HFFc6 (cell line): ENCODE measurements at regions not wholly inside any gene's neighbourhood (a gene's known extent, or its start where the extent isn't known, plus 50 kb on each side); places are given as distances from the start of the nearest gene placed in this dataset.

Experiments used
- DNase-seq: peaks from one replicate; pipeline ENCODE4 v3.0.0-alpha.2; 2018
- H3K27ac Mint-ChIP-seq: 2 replicates; pipeline ENCODE4 v1.8.0; 2020; ENCODE audit warnings: mild to moderate bottlenecking, mixed read lengths
- H3K27me3 Mint-ChIP-seq: 2 replicates; pipeline ENCODE4 v1.8.0; 2021; ENCODE audit warnings: mild to moderate bottlenecking, moderate library complexity, mixed read lengths; ENCODE audit not compliant: insufficient read depth
- H3K36me3 Mint-ChIP-seq: 2 replicates; pipeline ENCODE4 v1.8.0; 2021; ENCODE audit warnings: low read depth, mixed read lengths
- H3K4me1 Mint-ChIP-seq: 2 replicates; pipeline ENCODE4 v1.8.0; 2020; ENCODE audit warnings: low read depth, mixed read lengths
- H3K4me3 Mint-ChIP-seq: 2 replicates; pipeline ENCODE4 v1.8.0; 2020; ENCODE audit warnings: mild to moderate bottlenecking, moderate library complexity, mixed read lengths
- H3K9me3 Mint-ChIP-seq: 2 replicates; pipeline ENCODE4 v1.8.0; 2020; ENCODE audit warnings: mild to moderate bottlenecking, mixed read lengths
- TF ChIP-seq, protein P1 (sequence below): fragments of 200-600 bp; sonication (generic); IDR thresholded peaks from 2 replicates; pipeline ENCODE4 v1.5.0; 2021; ENCODE audit warnings: antibody characterized with exemption, mild to moderate bottlenecking

DNA sequence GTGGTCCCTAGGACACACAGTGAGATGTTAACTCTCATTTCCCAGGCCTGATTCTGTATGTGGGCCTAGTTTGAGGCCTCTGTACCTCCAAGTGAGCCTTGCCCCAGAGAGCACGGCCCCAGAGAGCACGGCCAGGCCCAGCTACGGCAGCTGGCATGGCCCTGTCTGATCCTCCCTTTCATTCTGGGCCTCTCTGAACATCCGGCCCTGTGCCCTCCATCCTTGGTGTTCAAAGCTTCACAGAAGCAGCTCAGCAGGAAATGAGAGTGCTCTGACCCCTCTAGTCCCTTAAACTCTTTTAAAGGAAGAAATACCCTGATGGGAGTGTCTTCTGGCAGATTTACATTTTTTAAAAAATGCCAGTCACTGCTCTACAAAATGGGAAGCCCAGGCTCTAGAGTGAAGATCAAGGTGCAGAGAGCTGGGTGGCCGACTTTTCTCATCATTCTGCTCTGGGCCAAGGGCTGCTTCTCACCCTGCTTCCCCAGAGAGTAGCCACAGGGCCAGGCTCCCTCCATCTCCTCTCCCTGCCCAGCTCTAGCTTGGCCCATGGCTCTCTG, 171.9 kb downstream of the RPS24 start:
- DNase-seq = no peak
- peaks cover 6% of the 10 kb centered on the region for H3K27me3 Mint-ChIP-seq
- H3K4me1 Mint-ChIP-seq = peaks cover 15% of the 10 kb centered on the region
- H3K9me3 Mint-ChIP-seq = no peaks in the 10 kb centered on the region
- TF ChIP-seq, protein P1, sequence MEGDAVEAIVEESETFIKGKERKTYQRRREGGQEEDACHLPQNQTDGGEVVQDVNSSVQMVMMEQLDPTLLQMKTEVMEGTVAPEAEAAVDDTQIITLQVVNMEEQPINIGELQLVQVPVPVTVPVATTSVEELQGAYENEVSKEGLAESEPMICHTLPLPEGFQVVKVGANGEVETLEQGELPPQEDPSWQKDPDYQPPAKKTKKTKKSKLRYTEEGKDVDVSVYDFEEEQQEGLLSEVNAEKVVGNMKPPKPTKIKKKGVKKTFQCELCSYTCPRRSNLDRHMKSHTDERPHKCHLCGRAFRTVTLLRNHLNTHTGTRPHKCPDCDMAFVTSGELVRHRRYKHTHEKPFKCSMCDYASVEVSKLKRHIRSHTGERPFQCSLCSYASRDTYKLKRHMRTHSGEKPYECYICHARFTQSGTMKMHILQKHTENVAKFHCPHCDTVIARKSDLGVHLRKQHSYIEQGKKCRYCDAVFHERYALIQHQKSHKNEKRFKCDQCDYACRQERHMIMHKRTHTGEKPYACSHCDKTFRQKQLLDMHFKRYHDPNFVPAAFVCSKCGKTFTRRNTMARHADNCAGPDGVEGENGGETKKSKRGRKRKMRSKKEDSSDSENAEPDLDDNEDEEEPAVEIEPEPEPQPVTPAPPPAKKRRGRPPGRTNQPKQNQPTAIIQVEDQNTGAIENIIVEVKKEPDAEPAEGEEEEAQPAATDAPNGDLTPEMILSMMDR = no peak
- no peak overlapping the region for H3K27ac Mint-ChIP-seq
- no peak overlapping the region for H3K4me3 Mint-ChIP-seq
- no peaks in the 10 kb centered on the region for H3K36me3 Mint-ChIP-seq

DNA sequence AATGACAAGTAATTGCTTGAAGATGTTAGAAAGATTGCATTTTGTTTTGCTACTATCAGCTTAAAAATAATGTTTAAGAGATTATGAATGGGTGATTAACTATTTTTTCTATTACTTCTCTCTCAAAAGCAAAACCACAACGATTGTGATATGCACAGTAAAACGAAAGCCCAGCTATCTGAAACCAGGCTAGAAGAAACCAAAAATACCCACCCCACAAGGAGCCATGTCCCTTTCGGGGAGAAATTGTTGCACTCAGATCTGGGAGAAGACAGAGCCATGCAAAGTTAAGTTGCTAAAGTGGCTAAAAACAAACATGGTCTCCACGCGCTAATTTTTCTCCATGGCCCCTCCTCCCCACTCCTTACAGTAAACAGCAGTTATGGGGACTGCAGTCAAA, 173.6 kb downstream of the RPS24 start:
- no peaks in the 10 kb centered on the region for H3K36me3 Mint-ChIP-seq

DNA sequence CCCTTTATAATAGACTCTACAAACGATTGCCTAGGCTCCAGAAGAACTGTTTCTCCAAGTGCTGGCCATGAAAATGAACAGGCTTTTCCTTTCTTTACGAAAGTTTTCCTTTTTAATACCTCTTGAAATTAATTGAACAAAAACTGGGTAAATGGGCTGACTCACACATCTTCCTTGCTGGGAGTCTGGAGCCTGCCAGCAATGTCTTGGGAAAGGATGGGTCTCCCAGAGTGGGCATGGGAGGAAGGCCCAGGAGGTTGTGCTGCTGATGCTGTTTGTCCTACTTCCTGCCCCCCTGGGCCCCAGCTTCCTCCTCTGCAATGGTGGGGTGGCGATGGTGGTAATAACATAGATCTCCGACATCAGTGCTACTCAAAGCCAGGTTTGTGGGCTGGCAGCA, 174.1 kb downstream of the RPS24 start:
- H3K27ac Mint-ChIP-seq = no peak overlapping the region
- no peak for DNase-seq
- peaks cover 26% of the 10 kb centered on the region for H3K4me1 Mint-ChIP-seq
- no peak overlapping the region for H3K4me3 Mint-ChIP-seq
- H3K36me3 Mint-ChIP-seq = no peaks in the 10 kb centered on the region
- H3K27me3 Mint-ChIP-seq = peaks cover 3% of the 10 kb centered on the region
- TF ChIP-seq, protein P1 = no peak
- H3K9me3 Mint-ChIP-seq = no peaks in the 10 kb centered on the region

More for the DNA sequence above, 173.6 kb downstream of the RPS24 start:
- peaks cover 24% of the 10 kb centered on the region for H3K4me1 Mint-ChIP-seq
- peak overlapping the region; percentile 37; the same call in 1 of the 2 replicates for H3K27ac Mint-ChIP-seq
- no peaks in the 10 kb centered on the region for H3K9me3 Mint-ChIP-seq
- H3K4me3 Mint-ChIP-seq = peak overlapping the region; percentile 67
- no peak for DNase-seq
- TF ChIP-seq, protein P1 = no peak
- peaks cover 3% of the 10 kb centered on the region for H3K27me3 Mint-ChIP-seq

DNA sequence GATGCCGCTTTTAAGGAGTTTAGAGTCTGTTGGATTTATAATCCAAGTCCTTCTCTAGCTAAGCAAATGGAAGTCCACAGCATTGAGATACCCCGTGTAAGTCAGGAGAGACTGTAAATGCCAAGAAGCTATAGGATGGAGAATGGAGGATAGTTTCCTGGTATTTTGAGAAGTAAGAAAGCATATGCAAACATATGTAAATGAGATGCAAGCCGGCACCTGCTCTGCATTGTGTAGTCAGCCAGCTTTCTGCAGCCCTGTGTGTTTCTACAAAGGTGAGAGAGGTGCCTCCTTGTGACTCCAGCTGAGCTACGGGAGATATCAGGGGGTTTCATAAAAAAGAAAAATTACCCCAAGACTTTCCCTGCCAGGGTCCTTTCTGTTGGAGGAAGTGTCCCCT, 176.3 kb downstream of the RPS24 start:
- H3K36me3 Mint-ChIP-seq = no peaks in the 10 kb centered on the region
- peaks cover 29% of the 10 kb centered on the region for H3K4me1 Mint-ChIP-seq
- peaks cover 5% of the 10 kb centered on the region for H3K27me3 Mint-ChIP-seq
- H3K9me3 Mint-ChIP-seq = no peaks in the 10 kb centered on the region
- H3K27ac Mint-ChIP-seq = no peak overlapping the region
- no peak for DNase-seq
- no peak overlapping the region for H3K4me3 Mint-ChIP-seq
- TF ChIP-seq, protein P1 = no peak

DNA sequence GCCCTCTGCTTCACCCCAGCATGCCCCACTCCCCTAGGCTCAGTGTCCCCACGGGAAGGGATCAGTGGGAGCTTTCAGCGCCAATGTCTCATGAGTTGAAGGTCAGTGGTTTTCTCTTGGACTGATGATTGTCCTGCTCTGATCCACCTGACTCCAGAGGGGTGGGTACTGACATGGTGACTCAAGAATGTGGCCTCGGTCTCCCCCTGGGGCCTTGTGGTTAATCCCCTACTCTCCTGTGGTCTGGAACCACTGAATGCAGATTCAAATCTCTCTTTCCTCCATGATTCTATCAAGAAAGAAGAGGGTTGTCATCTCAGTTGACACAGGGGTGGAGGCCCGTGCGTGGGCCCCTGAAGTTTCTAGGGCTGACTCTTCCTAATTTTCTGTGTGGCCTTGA, 176.9 kb downstream of the RPS24 start:
- peaks cover 5% of the 10 kb centered on the region; the same call in 1 of the 2 replicates for H3K27me3 Mint-ChIP-seq
- TF ChIP-seq, protein P1 = no peak
- no peak overlapping the region for H3K4me3 Mint-ChIP-seq
- H3K36me3 Mint-ChIP-seq = no peaks in the 10 kb centered on the region
- peaks cover 35% of the 10 kb centered on the region for H3K4me1 Mint-ChIP-seq
- no peak overlapping the region for H3K27ac Mint-ChIP-seq
- DNase-seq = no peak
- no peaks in the 10 kb centered on the region for H3K9me3 Mint-ChIP-seq
